ENCODE measurements at regions not wholly inside any gene's neighbourhood (a gene's known extent, or its start where the extent isn't known, plus 50 kb on each side); places are given as distances from the start of the nearest gene placed in this dataset.

GRCh38 chr2:180660207-180660606 is 320.2 kb upstream of the UBE2E3 start:
- intact Hi-C loops (cut with DNase I), result no loop called here
- TF ChIP-seq CTCF (IDR thresholded peaks at IDR 0.05) (no peak), POLR2A (IDR thresholded peaks at IDR 0.05) (no peak)
- peak overlapping the region in 1 of 3 donors; percentile 10 for H3K27ac ChIP-seq
- ATAC-seq, result peak; percentile 86 to 94 (median 88)
- 48% methylated on average over 8 of the region's 8 CpGs for WGBS (ENCODE audit: insufficient coverage, low coverage, low lambda C conversion rate, missing lambda C conversion rate)
- H3K4me3 ChIP-seq, result no peak overlapping the region
- H3K4me1 ChIP-seq, result no peaks in the 10 kb centered on the region
- peak in 1 of 3 donors; percentile 49 for DNase-seq
- no peaks in the 10 kb centered on the region for H3K27me3 ChIP-seq
- H3K36me3 ChIP-seq, result no peaks in the 10 kb centered on the region
- no peaks in the 10 kb centered on the region for H3K9me3 ChIP-seq

GRCh38 chr2:180657054-180657453 is 323.4 kb upstream of the UBE2E3 start:
- ATAC-seq, result no peak
- intact Hi-C loops (cut with DNase I), result no loop called here
- no peaks in the 10 kb centered on the region for H3K4me1 ChIP-seq
- H3K4me3 ChIP-seq, result no peak overlapping the region
- H3K36me3 ChIP-seq, result no peaks in the 10 kb centered on the region
- H3K9me3 ChIP-seq, result no peaks in the 10 kb centered on the region
- H3K27me3 ChIP-seq, result no peaks in the 10 kb centered on the region
- H3K27ac ChIP-seq, result no peak overlapping the region
- TF ChIP-seq CTCF (IDR thresholded peaks at IDR 0.05) (no peak), POLR2A (IDR thresholded peaks at IDR 0.05) (no peak)
- DNase-seq, result no peak
- WGBS (ENCODE audit: insufficient coverage, low coverage, low lambda C conversion rate, missing lambda C conversion rate), result 100% methylated on average over 1 of the region's 1 CpG

- DNase-seq (no peak), ATAC-seq (peak in 1 of 4 donors; percentile 54)
- Histone ChIP-seq H3K4me3 (no peak overlapping the region), H3K9me3 (no peaks in the 10 kb centered on the region), H3K4me1 (no peaks in the 10 kb centered on the region), H3K36me3 (no peaks in the 10 kb centered on the region), H3K27ac (no peak overlapping the region), H3K27me3 (no peaks in the 10 kb centered on the region)
- WGBS (ENCODE audit: insufficient coverage, low coverage, low lambda C conversion rate, missing lambda C conversion rate), result 64% methylated on average over 1 of the region's 1 CpG
- TF ChIP-seq CTCF (IDR thresholded peaks at IDR 0.05) (no peak), POLR2A (IDR thresholded peaks at IDR 0.05) (no peak)
- intact Hi-C loops (cut with DNase I), result no loop called here
Observed at GRCh38 chr2:180656455-180656847, 324.0 kb upstream of the UBE2E3 start.

DNA sequence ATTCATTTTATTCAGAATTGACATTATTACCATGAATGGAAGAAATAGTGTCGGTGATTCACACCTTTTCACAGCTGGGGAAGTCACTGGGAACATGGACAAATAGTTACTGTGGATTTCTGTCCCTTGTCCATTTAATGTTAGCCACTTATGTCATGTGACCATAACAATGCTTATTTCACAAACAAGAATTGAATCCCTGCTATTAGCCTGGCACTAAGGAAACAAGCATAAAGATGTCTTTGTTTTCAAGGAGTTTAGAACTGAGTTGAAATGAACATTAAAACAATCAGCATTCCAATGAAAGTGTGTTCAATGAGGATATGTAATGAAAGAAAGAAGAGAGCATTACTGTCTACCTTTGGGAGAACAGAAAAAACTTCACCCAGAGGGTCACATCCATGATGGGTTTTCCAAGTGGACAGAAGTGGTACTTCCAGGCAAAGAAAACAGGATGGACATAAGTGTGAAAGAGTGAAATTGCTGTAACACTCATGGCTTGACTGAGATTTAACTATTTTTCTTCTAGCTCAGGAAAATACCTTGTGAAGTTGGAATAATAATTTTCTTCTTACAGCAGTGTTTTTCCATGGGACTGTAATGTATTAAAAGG is 324.5 kb upstream of the UBE2E3 start:
- H3K27ac ChIP-seq, result no peak overlapping the region
- no peak overlapping the region for H3K4me3 ChIP-seq
- no peaks in the 10 kb centered on the region for H3K4me1 ChIP-seq
- no peaks in the 10 kb centered on the region for H3K36me3 ChIP-seq
- TF ChIP-seq POLR2A (IDR thresholded peaks at IDR 0.05), result no peak
- TF ChIP-seq CTCF (IDR thresholded peaks at IDR 0.05), result no peak
- no peaks in the 10 kb centered on the region for H3K27me3 ChIP-seq
- ATAC-seq (no peak), DNase-seq (no peak)
- no peaks in the 10 kb centered on the region for H3K9me3 ChIP-seq
- intact Hi-C loops (cut with DNase I), result no loop called here
- 89% methylated on average over 1 of the region's 1 CpG for WGBS (ENCODE audit: insufficient coverage, low coverage, low lambda C conversion rate, missing lambda C conversion rate)

- no peak overlapping the region for H3K4me3 ChIP-seq
- H3K9me3 ChIP-seq, result no peaks in the 10 kb centered on the region
- no peaks in the 10 kb centered on the region for H3K36me3 ChIP-seq
- no peak for TF ChIP-seq POLR2A (IDR thresholded peaks at IDR 0.05)
- TF ChIP-seq CTCF (IDR thresholded peaks at IDR 0.05), result no peak
- DNase-seq (no peak), ATAC-seq (no peak)
- 81% methylated on average over 2 of the region's 2 CpGs for WGBS (ENCODE audit: insufficient coverage, low coverage, low lambda C conversion rate, missing lambda C conversion rate)
- H3K4me1 ChIP-seq, result no peaks in the 10 kb centered on the region
- no peaks in the 10 kb centered on the region for H3K27me3 ChIP-seq
- intact Hi-C loops (cut with DNase I), result no loop called here
- H3K27ac ChIP-seq, result no peak overlapping the region
Observed at GRCh38 chr2:180655393-180655792, 325.0 kb upstream of the UBE2E3 start.

Measured in right lobe of liver (tissue), 6 donors.